RWPE1 (cell line): ENCODE measurements at regions not wholly inside any gene's neighbourhood (a gene's known extent, or its start where the extent isn't known, plus 50 kb on each side); places are given as distances from the start of the nearest gene placed in this dataset.
"Not testable (repeated sequence)": the region's sequence is repeated elsewhere in the genome, so short reads cannot be mapped to it uniquely, and the experiment has no call there.

Experiments
- CTCF ChIA-PET: fragments of 350-600 bp; sonication (Branson Sonifier 250); formaldehyde crosslinking; extraction: SDS; loops from one replicate; lab custom pipeline; 2021; lab: Yijun Ruan, JAX
- POLR2A ChIA-PET: fragments of 400-600 bp; formaldehyde crosslinking; extraction: SDS; loops from one replicate; lab custom pipeline; 2020; ENCODE audit warnings: antibody characterized with exemption; ENCODE audit not compliant: low non-redundant PET; lab: Yijun Ruan, JAX
- DNase-seq: peaks from one replicate; pipeline ENCODE4 v3.0.0; 2012; ENCODE audit warnings: low spot score
- H3K27ac ChIP-seq: fragments of 450-650 bp; 2 replicates; pipeline ENCODE4 v1.5.1; 2017
- CTCF ChIP-seq: fragments of 450-650 bp; conservative IDR thresholded peaks from 2 replicates; pipeline ENCODE4 v1.5.1; 2017; ENCODE audit warnings: low read depth, mild to moderate bottlenecking

DNA sequence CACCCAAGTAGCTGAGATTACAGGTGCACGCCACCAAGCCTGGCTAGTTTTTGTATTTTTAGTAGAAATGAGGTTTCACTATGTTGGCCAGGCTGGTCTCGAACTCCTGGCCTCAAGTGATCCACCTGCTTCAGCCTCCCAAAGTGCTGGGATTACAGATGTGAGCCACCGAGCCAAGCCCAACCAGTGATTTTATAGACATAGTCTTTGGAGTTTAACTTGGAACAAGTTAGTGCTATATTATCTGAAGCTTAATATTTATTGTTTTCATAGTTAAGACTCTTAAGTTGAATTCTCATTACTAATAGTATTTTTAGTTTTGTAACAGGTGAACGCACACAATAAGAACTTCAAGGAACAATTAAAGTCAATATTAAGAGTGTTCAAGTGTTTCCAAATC, 122.1 kb downstream of the SPAG6 start:
- POLR2A ChIA-PET = not testable (repeated sequence)

GRCh38 chr10:22468570-22469320, 123.4 kb downstream of the SPAG6 start:
- CTCF ChIA-PET = no interaction called here
- no peak overlapping the region for H3K27ac ChIP-seq
- no peak for TF ChIP-seq CTCF
- POLR2A ChIA-PET = no interaction called here
- no peak for DNase-seq

More for the DNA sequence above, 122.1 kb downstream of the SPAG6 start:
- H3K27ac ChIP-seq, DNase-seq, CTCF ChIA-PET: not testable (repeated sequence)

- ChIA-PET CTCF (interaction anchor here (0.6 kb wide), 1 partner anchor 70 kb away, joined by 3 read pairs; no protein-coding TSS in a partner anchor), POLR2A (no interaction called here)
- no peak for TF ChIP-seq CTCF
- H3K27ac ChIP-seq = no peak overlapping the region
- no peak for DNase-seq
Measured at GRCh38 chr10:22473044-22473443, 127.7 kb downstream of the SPAG6 start.

GRCh38 chr10:22473459-22473858, 128.2 kb downstream of the SPAG6 start:
- CTCF ChIA-PET = interaction anchor here (0.6 kb wide), 1 partner anchor 71 kb away, joined by 3 read pairs; no protein-coding TSS in a partner anchor

GRCh38 chr10:22475651-22476600, 130.6 kb downstream of the SPAG6 start:
- H3K27ac ChIP-seq = no peak overlapping the region
- POLR2A ChIA-PET = no interaction called here
- no peak for TF ChIP-seq CTCF
- CTCF ChIA-PET = no interaction called here
- DNase-seq = no peak

More at GRCh38 chr10:22473459-22473858, 128.2 kb downstream of the SPAG6 start:
- no peak for DNase-seq
- no peak for TF ChIP-seq CTCF
- no peak overlapping the region for H3K27ac ChIP-seq
- POLR2A ChIA-PET = no interaction called here

- no peak for TF ChIP-seq CTCF
- no peak for DNase-seq
- ChIA-PET CTCF (interaction anchor here (0.7 kb wide), 1 partner anchor 248 kb away, joined by 3 read pairs; no protein-coding TSS in a partner anchor), POLR2A (no interaction called here)
- no peak overlapping the region for H3K27ac ChIP-seq
Measured at GRCh38 chr10:22476601-22477321, 131.5 kb downstream of the SPAG6 start.
